Activated CD4-positive, alpha-beta T cell treated with anti-CD3 and anti-CD28 coated beads, Interleukin-2, amount 10 ng/mL, durations not matched to agents 7 days and 5 days (primary cell): ENCODE measurements at regions not wholly inside any gene's neighbourhood (a gene's known extent, or its start where the extent isn't known, plus 50 kb on each side); places are given as distances from the start of the nearest gene placed in this dataset.

Source experiments
- CTCF ChIA-PET: fragments of 350-600 bp; sonication (Branson Sonifier 250); formaldehyde crosslinking; loops from one replicate; lab custom pipeline; 2021; ENCODE audit warnings: antibody characterized with exemption; lab: Charles Lee
- POLR2A ChIA-PET: fragments of 350-600 bp; sonication (Branson Sonifier 250); formaldehyde crosslinking; loops from one replicate; lab custom pipeline; 2021; ENCODE audit warnings: antibody characterized with exemption; lab: Charles Lee
- DNase-seq: peaks from one replicate; pipeline ENCODE4 v3.0.0-alpha.2; 2020
- H3K27ac Mint-ChIP-seq: one replicate; pipeline ENCODE4 v1.8.0; 2021; ENCODE audit warnings: mild to moderate bottlenecking, moderate library complexity, mixed read lengths
- H3K27me3 Mint-ChIP-seq: one replicate; pipeline ENCODE4 v1.8.0; 2021; ENCODE audit warnings: mixed read lengths
- H3K36me3 Mint-ChIP-seq: one replicate; pipeline ENCODE4 v1.8.0; 2021; ENCODE audit warnings: low read depth, mixed read lengths
- H3K4me1 Mint-ChIP-seq: one replicate; pipeline ENCODE4 v1.8.0; 2021; ENCODE audit warnings: mixed read lengths
- H3K4me3 Mint-ChIP-seq: one replicate; pipeline ENCODE4 v1.8.0; 2021; ENCODE audit warnings: mild to moderate bottlenecking, moderate library complexity, mixed read lengths
- H3K9me3 Mint-ChIP-seq: one replicate; pipeline ENCODE4 v1.8.0; 2021; ENCODE audit warnings: mixed read lengths

GRCh38 chr13:90768116-90768515 is 579.4 kb upstream of the MIR17HG start:
- H3K4me3 Mint-ChIP-seq, result no peak overlapping the region
- ChIA-PET CTCF (no interaction called here), POLR2A (no interaction called here)
- H3K27ac Mint-ChIP-seq, result no peak overlapping the region
- no peaks in the 10 kb centered on the region for H3K4me1 Mint-ChIP-seq
- H3K36me3 Mint-ChIP-seq, result no peaks in the 10 kb centered on the region
- peaks cover 2% of the 10 kb centered on the region for H3K9me3 Mint-ChIP-seq
- no peak for DNase-seq
- H3K27me3 Mint-ChIP-seq, result no peaks in the 10 kb centered on the region

- no peak for DNase-seq
- ChIA-PET POLR2A (no interaction called here), CTCF (no interaction called here)
- H3K4me1 Mint-ChIP-seq, result no peaks in the 10 kb centered on the region
- no peaks in the 10 kb centered on the region for H3K36me3 Mint-ChIP-seq
- no peaks in the 10 kb centered on the region for H3K27me3 Mint-ChIP-seq
- no peak overlapping the region for H3K4me3 Mint-ChIP-seq
- H3K9me3 Mint-ChIP-seq, result peaks cover 2% of the 10 kb centered on the region
- no peak overlapping the region for H3K27ac Mint-ChIP-seq
These were observed 578.1 kb upstream of the MIR17HG start for GRCh38 chr13:90769387-90769786.

- ChIA-PET CTCF (no interaction called here), POLR2A (no interaction called here)
- Mint-ChIP-seq H3K9me3 (peaks cover 2% of the 10 kb centered on the region), H3K4me3 (no peak overlapping the region), H3K27ac (no peak overlapping the region), H3K36me3 (no peaks in the 10 kb centered on the region), H3K4me1 (no peaks in the 10 kb centered on the region), H3K27me3 (no peaks in the 10 kb centered on the region)
- no peak for DNase-seq
These were observed 577.2 kb upstream of the MIR17HG start for GRCh38 chr13:90770334-90770733.

DNA sequence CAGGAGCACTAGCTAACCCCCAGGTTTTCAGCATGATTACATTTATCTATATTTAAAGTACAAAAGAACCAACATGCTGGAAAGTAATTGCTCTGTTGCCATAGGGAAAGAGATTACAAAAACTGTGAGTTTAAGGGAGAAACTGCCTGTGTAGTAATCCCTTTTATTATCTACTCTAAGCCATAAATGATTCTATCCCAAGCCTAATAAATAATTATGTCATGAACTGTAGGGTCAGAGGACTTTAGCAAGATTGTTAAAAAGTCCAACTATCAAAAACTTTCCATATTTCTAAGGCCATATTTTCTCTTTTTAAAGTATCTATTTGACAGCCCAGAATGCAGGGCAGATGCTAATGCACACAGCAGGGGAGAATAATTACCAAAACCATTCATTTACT is 573.8 kb upstream of the MIR17HG start:
- Mint-ChIP-seq H3K4me1 (no peaks in the 10 kb centered on the region), H3K4me3 (no peak overlapping the region), H3K9me3 (peaks cover under 1% of the 10 kb centered on the region), H3K27me3 (no peaks in the 10 kb centered on the region), H3K36me3 (no peaks in the 10 kb centered on the region), H3K27ac (no peak overlapping the region)
- POLR2A ChIA-PET, result no interaction called here
- CTCF ChIA-PET, result no interaction called here
- no peak for DNase-seq

DNA sequence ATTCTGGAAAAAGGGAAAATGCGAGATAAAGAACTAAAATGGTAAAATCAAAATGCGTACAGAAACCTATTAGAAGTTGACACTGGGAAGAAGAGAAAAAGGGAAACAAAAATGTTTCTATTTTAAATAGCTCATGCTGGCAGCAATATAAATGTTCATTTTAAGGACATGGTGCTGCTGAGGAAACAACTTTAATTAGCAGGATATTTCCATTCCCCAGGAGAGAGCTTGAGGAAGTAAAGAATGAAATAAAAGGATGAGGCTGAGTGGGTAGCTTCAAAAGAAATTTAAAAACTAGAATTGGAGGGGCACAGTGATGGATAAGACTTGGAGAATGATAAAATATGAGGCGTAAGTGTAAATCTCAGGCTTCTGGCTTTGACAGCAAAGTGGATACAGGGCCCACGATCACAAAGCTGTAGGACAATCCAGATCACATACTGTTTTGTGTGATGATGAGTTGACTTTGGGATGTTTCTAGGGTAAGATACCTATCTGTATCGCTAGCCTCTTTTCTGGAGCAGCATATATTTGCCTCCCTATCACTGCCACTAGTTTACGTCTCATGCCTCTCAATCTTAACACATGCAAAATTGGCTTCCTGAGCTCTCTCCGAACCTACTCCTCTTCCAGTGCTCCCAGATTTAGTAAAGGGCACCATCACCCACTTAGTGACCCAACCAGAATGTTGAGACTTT is 571.3 kb upstream of the MIR17HG start:
- ChIA-PET CTCF (no interaction called here), POLR2A (no interaction called here)
- Mint-ChIP-seq H3K27ac (no peak overlapping the region), H3K27me3 (no peaks in the 10 kb centered on the region), H3K4me3 (no peak overlapping the region), H3K9me3 (no peaks in the 10 kb centered on the region), H3K4me1 (no peaks in the 10 kb centered on the region), H3K36me3 (no peaks in the 10 kb centered on the region)
- DNase-seq, result no peak

- DNase-seq, result no peak
- H3K27ac Mint-ChIP-seq, result no peak overlapping the region
- no peaks in the 10 kb centered on the region for H3K27me3 Mint-ChIP-seq
- H3K4me1 Mint-ChIP-seq, result no peaks in the 10 kb centered on the region
- CTCF ChIA-PET, result no interaction called here
- H3K4me3 Mint-ChIP-seq, result no peak overlapping the region
- H3K36me3 Mint-ChIP-seq, result no peaks in the 10 kb centered on the region
- no peaks in the 10 kb centered on the region for H3K9me3 Mint-ChIP-seq
- POLR2A ChIA-PET, result no interaction called here
These were observed 564.2 kb upstream of the MIR17HG start for GRCh38 chr13:90783273-90783672.

- Mint-ChIP-seq H3K27me3 (no peaks in the 10 kb centered on the region), H3K4me3 (no peak overlapping the region), H3K36me3 (no peaks in the 10 kb centered on the region), H3K9me3 (no peaks in the 10 kb centered on the region), H3K4me1 (no peaks in the 10 kb centered on the region), H3K27ac (no peak overlapping the region)
- CTCF ChIA-PET, result no interaction called here
- no peak for DNase-seq
- POLR2A ChIA-PET, result no interaction called here
These were observed 560.5 kb upstream of the MIR17HG start for GRCh38 chr13:90787007-90787406.

- POLR2A ChIA-PET, result no interaction called here
- H3K4me1 Mint-ChIP-seq, result no peaks in the 10 kb centered on the region
- no peak for DNase-seq
- no peak overlapping the region for H3K27ac Mint-ChIP-seq
- no peaks in the 10 kb centered on the region for H3K27me3 Mint-ChIP-seq
- no peak overlapping the region for H3K4me3 Mint-ChIP-seq
- H3K9me3 Mint-ChIP-seq, result no peaks in the 10 kb centered on the region
- CTCF ChIA-PET, result no interaction called here
- H3K36me3 Mint-ChIP-seq, result no peaks in the 10 kb centered on the region
These were observed 555.2 kb upstream of the MIR17HG start for GRCh38 chr13:90792335-90792734.

DNA sequence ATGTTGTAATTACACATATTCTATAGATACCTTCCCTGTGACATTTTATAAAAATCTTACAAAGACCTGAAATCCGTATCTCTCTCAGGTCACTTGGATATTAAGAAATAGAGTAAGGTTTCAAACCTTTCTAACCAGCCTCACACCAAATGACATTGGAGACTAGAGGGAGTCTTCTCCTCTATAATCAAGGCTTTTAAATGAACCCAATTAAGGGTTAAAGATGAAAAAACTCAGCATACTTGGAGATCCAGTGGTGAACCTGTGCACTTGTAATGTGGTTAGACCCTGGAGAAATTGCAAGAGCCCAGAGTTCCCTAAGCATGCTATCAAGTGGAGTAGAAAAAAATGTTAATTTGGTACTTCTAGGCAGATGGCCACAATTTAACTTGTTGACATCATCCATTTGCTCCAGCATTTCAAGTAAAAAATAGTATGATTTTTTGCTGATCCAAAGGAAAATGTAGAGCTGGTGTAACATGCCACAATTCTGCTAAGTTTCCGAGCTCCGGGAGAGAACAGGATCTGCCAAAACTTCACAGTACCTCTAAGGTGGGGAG is 554.1 kb upstream of the MIR17HG start:
- Mint-ChIP-seq H3K36me3 (no peaks in the 10 kb centered on the region), H3K4me3 (no peak overlapping the region), H3K27ac (no peak overlapping the region), H3K9me3 (no peaks in the 10 kb centered on the region), H3K4me1 (no peaks in the 10 kb centered on the region), H3K27me3 (no peaks in the 10 kb centered on the region)
- no peak for DNase-seq
- CTCF ChIA-PET, result no interaction called here
- POLR2A ChIA-PET, result no interaction called here

DNA sequence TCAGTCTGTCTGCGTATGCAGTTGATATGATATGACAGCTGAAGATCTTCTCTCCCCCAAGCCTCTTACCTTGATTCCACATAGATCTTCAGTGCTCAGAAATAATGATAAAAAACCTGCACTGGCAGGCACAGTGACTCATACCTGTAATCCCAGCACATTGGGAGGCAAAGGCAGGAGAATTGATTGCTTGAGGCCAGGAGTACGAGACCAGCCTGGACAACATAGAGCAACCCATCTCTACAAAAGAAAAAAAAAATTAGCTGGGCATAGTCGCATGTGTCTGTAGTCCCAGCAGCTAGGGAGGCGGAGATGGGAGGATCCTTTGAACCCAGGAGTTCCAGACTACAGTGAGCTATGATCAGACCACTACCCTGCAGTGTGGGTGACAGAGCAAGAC is 551.0 kb upstream of the MIR17HG start:
- CTCF ChIA-PET, result no interaction called here
- no peak overlapping the region for H3K4me3 Mint-ChIP-seq
- no peaks in the 10 kb centered on the region for H3K36me3 Mint-ChIP-seq
- H3K27ac Mint-ChIP-seq, result no peak overlapping the region
- H3K27me3 Mint-ChIP-seq, result no peaks in the 10 kb centered on the region
- no peaks in the 10 kb centered on the region for H3K9me3 Mint-ChIP-seq
- POLR2A ChIA-PET, result no interaction called here
- H3K4me1 Mint-ChIP-seq, result no peaks in the 10 kb centered on the region
- no peak for DNase-seq

DNA sequence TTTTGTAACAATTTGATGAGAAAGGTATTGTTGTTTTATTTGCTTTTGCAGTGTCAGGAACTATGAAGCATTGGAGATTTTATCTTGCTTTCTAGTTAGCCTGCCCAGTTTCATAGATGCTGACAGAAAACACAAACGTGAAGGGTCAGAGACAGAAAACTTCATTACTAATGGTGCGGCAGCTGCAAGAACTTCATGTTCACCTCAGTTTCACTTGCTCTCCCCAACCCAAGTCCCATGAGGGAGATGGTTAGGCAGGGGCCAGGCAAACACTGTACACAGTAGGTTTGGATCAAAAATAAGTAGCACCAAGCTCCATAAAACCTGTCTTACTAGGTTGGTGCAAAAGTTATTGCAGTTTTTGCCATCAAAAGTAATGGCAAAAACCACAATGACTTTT is 550.2 kb upstream of the MIR17HG start:
- H3K27ac Mint-ChIP-seq, result no peak overlapping the region
- no peaks in the 10 kb centered on the region for H3K9me3 Mint-ChIP-seq
- ChIA-PET POLR2A (no interaction called here), CTCF (no interaction called here)
- DNase-seq, result no peak
- no peak overlapping the region for H3K4me3 Mint-ChIP-seq
- no peaks in the 10 kb centered on the region for H3K36me3 Mint-ChIP-seq
- no peaks in the 10 kb centered on the region for H3K27me3 Mint-ChIP-seq
- no peaks in the 10 kb centered on the region for H3K4me1 Mint-ChIP-seq

GRCh38 chr13:90798381-90798780 is 549.1 kb upstream of the MIR17HG start:
- Mint-ChIP-seq H3K4me3 (no peak overlapping the region), H3K27me3 (no peaks in the 10 kb centered on the region), H3K27ac (no peak overlapping the region), H3K36me3 (no peaks in the 10 kb centered on the region), H3K9me3 (no peaks in the 10 kb centered on the region), H3K4me1 (no peaks in the 10 kb centered on the region)
- POLR2A ChIA-PET, result no interaction called here
- CTCF ChIA-PET, result no interaction called here
- no peak for DNase-seq

DNA sequence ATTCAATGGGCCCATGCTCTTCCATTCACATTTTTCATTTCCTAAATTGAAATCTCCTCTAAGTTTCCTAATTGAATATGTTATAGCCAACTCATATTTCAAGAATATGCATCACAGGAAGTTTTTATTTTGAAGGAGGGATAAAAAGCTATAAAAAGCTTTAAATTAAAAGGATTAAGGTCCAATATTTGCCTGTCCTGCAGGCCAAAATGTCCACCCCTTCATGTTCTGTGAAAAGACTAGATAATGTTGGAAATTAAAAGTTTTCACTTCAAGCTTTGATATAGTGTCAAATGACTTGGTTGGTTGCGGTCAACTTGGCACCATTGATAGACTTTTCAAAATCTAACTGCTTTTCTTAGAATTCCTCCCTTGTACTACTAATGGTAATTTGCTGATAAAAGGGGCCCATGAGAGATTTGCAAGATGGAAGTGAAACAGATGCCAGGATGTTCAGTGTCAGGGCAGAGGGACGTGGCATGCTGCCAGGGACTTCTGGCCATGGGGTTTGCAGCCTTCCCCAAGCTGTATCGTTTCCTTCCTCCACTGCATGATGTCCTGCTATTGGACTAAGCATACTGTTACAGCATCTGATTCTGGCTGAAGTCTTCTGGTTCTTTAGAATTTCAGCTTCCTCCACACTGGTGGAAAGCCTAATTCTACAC is 547.3 kb upstream of the MIR17HG start:
- H3K36me3 Mint-ChIP-seq, result no peaks in the 10 kb centered on the region
- H3K4me1 Mint-ChIP-seq, result no peaks in the 10 kb centered on the region
- H3K9me3 Mint-ChIP-seq, result no peaks in the 10 kb centered on the region
- H3K4me3 Mint-ChIP-seq, result no peak overlapping the region
- ChIA-PET CTCF (no interaction called here), POLR2A (no interaction called here)
- H3K27ac Mint-ChIP-seq, result no peak overlapping the region
- DNase-seq, result no peak
- no peaks in the 10 kb centered on the region for H3K27me3 Mint-ChIP-seq

DNA sequence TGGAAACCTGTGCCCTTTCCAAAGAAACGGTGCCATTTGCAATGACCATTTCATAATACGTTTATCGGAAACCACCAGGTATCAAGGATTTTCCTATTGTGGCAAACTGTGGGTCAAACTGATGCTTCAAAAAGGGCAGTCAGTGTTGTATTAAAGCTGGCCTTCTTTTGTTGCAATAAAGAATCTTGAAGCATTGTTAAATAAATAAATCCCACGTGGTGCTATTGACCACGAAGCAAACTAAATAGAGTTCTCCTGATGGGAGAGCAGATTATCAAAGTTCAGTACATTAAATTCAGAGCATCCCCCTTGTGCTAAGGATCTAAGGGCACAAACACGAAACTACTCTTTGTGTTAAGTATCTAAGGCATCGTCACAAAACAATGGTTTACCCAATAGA is 545.9 kb upstream of the MIR17HG start:
- Mint-ChIP-seq H3K9me3 (no peaks in the 10 kb centered on the region), H3K4me3 (no peak overlapping the region), H3K27ac (no peak overlapping the region), H3K36me3 (no peaks in the 10 kb centered on the region), H3K4me1 (no peaks in the 10 kb centered on the region), H3K27me3 (no peaks in the 10 kb centered on the region)
- DNase-seq, result no peak
- ChIA-PET POLR2A (no interaction called here), CTCF (no interaction called here)
